Brain microvascular endothelial cell (primary cell): ENCODE measurements at regions not wholly inside any gene's neighbourhood (a gene's known extent, or its start where the extent isn't known, plus 50 kb on each side); places are given as distances from the start of the nearest gene placed in this dataset.

Source experiments
- DNase-seq: peaks from one replicate; pipeline ENCODE4 v3.0.0-alpha.2; 2020
- H3K27ac ChIP-seq: fragments of 250-450 bp; sonication (Bioruptor Pico); 2 replicates; pipeline ENCODE4 v1.5.1; 2020; ENCODE audit warnings: mild to moderate bottlenecking, moderate library complexity
- H3K27me3 ChIP-seq: fragments of 250-450 bp; sonication (Bioruptor Pico); replicated peaks from 2 replicates; pipeline ENCODE4 v1.5.1; 2020; ENCODE audit warnings: mild to moderate bottlenecking
- H3K36me3 ChIP-seq: fragments of 250-450 bp; sonication (Bioruptor Pico); replicated peaks from 2 replicates; pipeline ENCODE4 v1.5.1; 2020; ENCODE audit warnings: mild to moderate bottlenecking
- H3K4me3 ChIP-seq: 2 replicates; pipeline ENCODE4 v1.5.1; 2011; ENCODE audit warnings: low read depth, mild to moderate bottlenecking, control low read depth, low read length, moderate library complexity
- in situ Hi-C: cut with HindIII; loops from 2 replicates; pipeline ENCODE4 v1.10.0; 2017; ENCODE audit warnings: low sequenced_read_pairs, low pct_ligation_motif_present
- TF ChIP-seq, protein P1 (sequence below): IDR thresholded peaks from 2 replicates; pipeline ENCODE4 v1.5.1; 2011; ENCODE audit warnings: low read depth, mild to moderate bottlenecking, moderate library complexity, low read length, control low read depth, inconsistent platforms; ENCODE audit errors: missing control alignments

DNA sequence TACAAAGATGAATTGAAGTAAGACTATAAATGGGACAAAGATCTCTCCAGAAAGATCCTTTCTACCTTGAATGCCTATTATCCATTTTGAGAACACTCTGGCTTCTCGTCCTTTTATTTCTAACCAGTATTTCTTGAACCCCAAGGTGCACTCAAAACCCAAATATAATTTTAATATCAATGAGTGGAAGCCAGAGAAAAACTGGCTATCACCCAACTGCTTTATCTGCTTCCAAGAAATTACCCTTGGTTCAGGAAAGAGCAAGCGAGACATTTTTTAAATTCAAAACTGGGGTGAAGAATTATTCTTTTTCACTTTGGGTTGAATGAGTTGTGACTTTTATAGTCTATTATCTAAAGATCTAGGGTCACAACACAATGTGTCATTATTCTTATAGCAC is 221.3 kb downstream of the PTH2R start:
- DNase-seq: no peak
- Histone ChIP-seq H3K27me3 (no peaks in the 10 kb centered on the region), H3K36me3 (no peaks in the 10 kb centered on the region), H3K4me3 (no peak overlapping the region), H3K27ac (no peak overlapping the region)
- TF ChIP-seq, protein P1, sequence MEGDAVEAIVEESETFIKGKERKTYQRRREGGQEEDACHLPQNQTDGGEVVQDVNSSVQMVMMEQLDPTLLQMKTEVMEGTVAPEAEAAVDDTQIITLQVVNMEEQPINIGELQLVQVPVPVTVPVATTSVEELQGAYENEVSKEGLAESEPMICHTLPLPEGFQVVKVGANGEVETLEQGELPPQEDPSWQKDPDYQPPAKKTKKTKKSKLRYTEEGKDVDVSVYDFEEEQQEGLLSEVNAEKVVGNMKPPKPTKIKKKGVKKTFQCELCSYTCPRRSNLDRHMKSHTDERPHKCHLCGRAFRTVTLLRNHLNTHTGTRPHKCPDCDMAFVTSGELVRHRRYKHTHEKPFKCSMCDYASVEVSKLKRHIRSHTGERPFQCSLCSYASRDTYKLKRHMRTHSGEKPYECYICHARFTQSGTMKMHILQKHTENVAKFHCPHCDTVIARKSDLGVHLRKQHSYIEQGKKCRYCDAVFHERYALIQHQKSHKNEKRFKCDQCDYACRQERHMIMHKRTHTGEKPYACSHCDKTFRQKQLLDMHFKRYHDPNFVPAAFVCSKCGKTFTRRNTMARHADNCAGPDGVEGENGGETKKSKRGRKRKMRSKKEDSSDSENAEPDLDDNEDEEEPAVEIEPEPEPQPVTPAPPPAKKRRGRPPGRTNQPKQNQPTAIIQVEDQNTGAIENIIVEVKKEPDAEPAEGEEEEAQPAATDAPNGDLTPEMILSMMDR: no peak
- in situ Hi-C loops: no loop called here

- Histone ChIP-seq H3K36me3 (no peaks in the 10 kb centered on the region), H3K27me3 (no peaks in the 10 kb centered on the region), H3K4me3 (no peak overlapping the region), H3K27ac (no peak overlapping the region)
- in situ Hi-C loops: no loop called here
- TF ChIP-seq, protein P1: no peak
- no peak for DNase-seq
Measured at GRCh38 chr2:208638059-208638458, 231.5 kb downstream of the PTH2R start.

GRCh38 chr2:208642125-208642779 is 235.7 kb downstream of the PTH2R start:
- no peak for DNase-seq
- Histone ChIP-seq H3K27ac (no peak overlapping the region), H3K27me3 (no peaks in the 10 kb centered on the region), H3K36me3 (no peaks in the 10 kb centered on the region), H3K4me3 (no peak overlapping the region)
- TF ChIP-seq, protein P1: no peak
- in situ Hi-C loops: no loop called here

- no peak overlapping the region for H3K27ac ChIP-seq
- no peak overlapping the region for H3K4me3 ChIP-seq
- no peaks in the 10 kb centered on the region for H3K27me3 ChIP-seq
- no peak for DNase-seq
- in situ Hi-C loops: no loop called here
- TF ChIP-seq, protein P1: no peak
- H3K36me3 ChIP-seq: no peaks in the 10 kb centered on the region
Measured at GRCh38 chr2:208643145-208643544, 236.6 kb downstream of the PTH2R start.

- TF ChIP-seq, protein P1: no peak
- Histone ChIP-seq H3K36me3 (no peaks in the 10 kb centered on the region), H3K27ac (no peak overlapping the region), H3K27me3 (no peaks in the 10 kb centered on the region), H3K4me3 (no peak overlapping the region)
- DNase-seq: no peak
- in situ Hi-C loops: no loop called here
Measured at GRCh38 chr2:208645226-208645625, 238.6 kb downstream of the PTH2R start.

- Histone ChIP-seq H3K4me3 (no peak overlapping the region), H3K36me3 (no peaks in the 10 kb centered on the region), H3K27ac (no peak overlapping the region), H3K27me3 (no peaks in the 10 kb centered on the region)
- in situ Hi-C loops: no loop called here
- TF ChIP-seq, protein P1: no peak
- DNase-seq: no peak
Measured at GRCh38 chr2:208648368-208648767, 241.8 kb downstream of the PTH2R start.
